ENCODE measurements at regions not wholly inside any gene's neighbourhood (a gene's known extent, or its start where the extent isn't known, plus 50 kb on each side); places are given as distances from the start of the nearest gene placed in this dataset.

DNA sequence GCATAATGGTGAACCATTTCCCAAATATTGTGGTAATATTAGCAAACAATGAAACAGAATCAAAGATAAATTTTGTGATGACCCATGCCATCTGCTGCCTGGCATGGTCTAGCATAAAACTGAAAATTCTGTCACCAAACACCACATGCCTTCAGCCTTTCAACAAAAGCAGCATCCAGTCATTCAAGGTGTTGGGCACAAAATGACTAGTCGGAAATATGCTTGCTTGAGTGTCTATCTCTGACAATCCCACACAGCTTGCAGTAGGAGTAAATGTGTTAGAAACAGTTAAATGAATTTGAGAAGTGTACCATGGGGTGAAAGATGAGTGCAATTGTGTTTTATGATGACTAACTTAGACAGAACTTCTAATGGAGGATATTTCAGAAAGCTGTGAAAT is 61.7 kb upstream of the CDIN1 start:
- intact Hi-C loops (cut with micrococcal nuclease): no loop called here
- H3K79me1 ChIP-seq (ENCODE audit: low read depth in 1 of 2, low read length in 2 of 2): no peaks in the 10 kb centered on the region
- POLR2A ChIA-PET (ENCODE audit: unreplicated experiment): no interaction called here
- no peak overlapping the region for H3K56ac ChIP-seq (ENCODE audit: extremely low read depth, insufficient read depth, low read length)
- no peak overlapping the region for H3K23ac ChIP-seq (ENCODE audit: low read depth, low read length)
- no peak overlapping the region for H3K4ac ChIP-seq (ENCODE audit: low read depth, low read length)
- no peak overlapping the region for H3K14ac ChIP-seq (replicated peaks; ENCODE audit: low read depth, low read length)
- no peak overlapping the region for H3K4me3 ChIP-seq (ENCODE audit: insufficient read depth, low read depth, low read length)
- H2BK20ac ChIP-seq (ENCODE audit: low read depth, low read length): no peak overlapping the region
- H3K9me3 ChIP-seq (ENCODE audit: control insufficient read depth, insufficient read depth, low read length): no peaks in the 10 kb centered on the region
- no peak overlapping the region for H3K9ac ChIP-seq (ENCODE audit: low read depth, low read length)
- no peak for ATAC-seq (ENCODE audit: low read depth)
- dilution Hi-C loops (cut with HindIII; ENCODE audit: low sequenced_read_pairs, unreplicated experiment): no loop called here
- H2AFZ ChIP-seq (replicated peaks; ENCODE audit: low read length, poor library complexity): no peak overlapping the region
- in situ Hi-C loops (cut with MboI; ENCODE audit: low sequenced_read_pairs): loop anchor here (25.0 kb wide), 2 partner anchors 620 to 1370 kb away; no protein-coding TSS in a partner anchor
- no peak overlapping the region for H2AK5ac ChIP-seq (ENCODE audit: low read depth, low read length)
- H2AK9ac ChIP-seq (replicated peaks; ENCODE audit: low read depth, low read length, poor library complexity): no peak overlapping the region
- H4K8ac ChIP-seq (ENCODE audit: low read depth in 2 of 2, low read length in 2 of 2): no peak overlapping the region
- DNase-seq: no peak
- H3K4me1 ChIP-seq (ENCODE audit: control insufficient read depth, insufficient read depth, low read length): no peaks in the 10 kb centered on the region
- no peaks in the 10 kb centered on the region for H3K9me1 ChIP-seq (ENCODE audit: insufficient read depth, low read length)
- TF ChIP-seq RCOR1 (IDR thresholded peaks at IDR 0.05; ENCODE audit: insufficient replicate concordance, low read length) (no peak), FOS (IDR thresholded peaks at IDR 0.05; ENCODE audit: low read depth, low read length) (no peak), RFX5 (IDR thresholded peaks at IDR 0.05; ENCODE audit: low read depth, low read length) (no peak), MXI1 (IDR thresholded peaks at IDR 0.05; ENCODE audit: borderline replicate concordance, low read depth, low read length) (no peak), CHD1 (IDR thresholded peaks at IDR 0.05; ENCODE audit: low read depth, low read length) (no peak), SMC3 (IDR thresholded peaks at IDR 0.05; ENCODE audit: low read depth, low read length) (no peak), ELK1 (IDR thresholded peaks at IDR 0.05; ENCODE audit: borderline replicate concordance, low read depth, low read length) (no peak), BHLHE40 (IDR thresholded peaks at IDR 0.05; ENCODE audit: low read depth, low read length) (no peak), MAFK (IDR thresholded peaks at IDR 0.05; ENCODE audit: low read depth, low read length) (no peak)
- TF ChIP-seq, protein P1, sequence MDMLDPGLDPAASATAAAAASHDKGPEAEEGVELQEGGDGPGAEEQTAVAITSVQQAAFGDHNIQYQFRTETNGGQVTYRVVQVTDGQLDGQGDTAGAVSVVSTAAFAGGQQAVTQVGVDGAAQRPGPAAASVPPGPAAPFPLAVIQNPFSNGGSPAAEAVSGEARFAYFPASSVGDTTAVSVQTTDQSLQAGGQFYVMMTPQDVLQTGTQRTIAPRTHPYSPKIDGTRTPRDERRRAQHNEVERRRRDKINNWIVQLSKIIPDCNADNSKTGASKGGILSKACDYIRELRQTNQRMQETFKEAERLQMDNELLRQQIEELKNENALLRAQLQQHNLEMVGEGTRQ (IDR thresholded peaks at IDR 0.05; ENCODE audit: low read depth, low read length): no peak
- H4K20me1 ChIP-seq (ENCODE audit: insufficient read depth, low read length): no peaks in the 10 kb centered on the region
- CTCF ChIA-PET: no interaction called here
- no peak overlapping the region for H2BK5ac ChIP-seq (ENCODE audit: low read depth, low read length, poor library complexity, severe bottlenecking)
- no peak overlapping the region for H4K91ac ChIP-seq (ENCODE audit: insufficient read depth, low read depth, low read length)
- no CpG with 5 or more reads among the region's 1 CpG for WGBS, 2 experiments (ENCODE audit: extremely low coverage in 2 of 2, insufficient read length in 1 of 2)
- H3K36me3 ChIP-seq (ENCODE audit: control insufficient read depth, insufficient read depth, low read length): no peaks in the 10 kb centered on the region
- H3K18ac ChIP-seq (ENCODE audit: low read depth, low read length): no peak overlapping the region
- H2BK120ac ChIP-seq (ENCODE audit: low read depth, low read length): no peak overlapping the region
- H3K27ac ChIP-seq (ENCODE audit: insufficient read depth, low read length): no peak overlapping the region
- no peaks in the 10 kb centered on the region for H3K27me3 ChIP-seq (ENCODE audit: control insufficient read depth, insufficient read depth, low read length)
- BruUV-seq (replicated peaks): no TSS peak
- H4K5ac ChIP-seq (ENCODE audit: low read depth, low read length): no peak overlapping the region
- H3K4me2 ChIP-seq (ENCODE audit: low read depth, low read length): no peak overlapping the region
- H2BK15ac ChIP-seq (ENCODE audit: low read depth, low read length): no peak overlapping the region

All from IMR-90 (cell line).